ENCODE measurements at regions not wholly inside any gene's neighbourhood (a gene's known extent, or its start where the extent isn't known, plus 50 kb on each side); places are given as distances from the start of the nearest gene placed in this dataset.

DNA sequence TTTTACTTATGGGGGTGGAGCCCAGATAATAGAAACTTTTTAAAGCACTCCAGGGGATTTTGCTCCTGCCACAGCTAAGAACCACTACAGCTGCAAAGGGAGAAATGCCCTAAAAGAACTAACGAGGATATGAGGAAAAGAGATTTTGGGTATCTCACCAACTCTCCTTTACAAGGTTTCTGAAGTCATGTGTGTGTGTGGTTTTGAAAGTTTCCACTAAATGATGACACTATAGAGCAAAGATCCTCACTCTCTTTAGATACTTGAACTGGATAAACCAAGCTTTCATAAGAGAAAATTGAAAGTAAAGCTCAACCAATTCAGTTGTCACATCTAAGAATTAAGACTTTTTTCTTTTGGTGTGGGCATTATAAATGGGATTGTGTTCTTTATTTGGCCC is 455.3 kb upstream of the ALCAM start:
- Mint-ChIP-seq H3K4me1 (no peaks in the 10 kb centered on the region), H3K27me3 (peaks cover 2% of the 10 kb centered on the region), H3K4me3 (no peak overlapping the region), H3K36me3 (ENCODE audit: low read depth) (no peaks in the 10 kb centered on the region), H3K27ac (no peak overlapping the region), H3K9me3 (peaks cover 3% of the 10 kb centered on the region)
- POLR2A ChIA-PET = no interaction called here
- ATAC-seq (ENCODE audit: low read depth) (no peak), DNase-seq (no peak)
- intact Hi-C loops (cut with micrococcal nuclease) = no loop called here
- no peak for TF ChIP-seq CTCF (IDR thresholded peaks at IDR 0.05)
- CTCF ChIA-PET = no interaction called here

DNA sequence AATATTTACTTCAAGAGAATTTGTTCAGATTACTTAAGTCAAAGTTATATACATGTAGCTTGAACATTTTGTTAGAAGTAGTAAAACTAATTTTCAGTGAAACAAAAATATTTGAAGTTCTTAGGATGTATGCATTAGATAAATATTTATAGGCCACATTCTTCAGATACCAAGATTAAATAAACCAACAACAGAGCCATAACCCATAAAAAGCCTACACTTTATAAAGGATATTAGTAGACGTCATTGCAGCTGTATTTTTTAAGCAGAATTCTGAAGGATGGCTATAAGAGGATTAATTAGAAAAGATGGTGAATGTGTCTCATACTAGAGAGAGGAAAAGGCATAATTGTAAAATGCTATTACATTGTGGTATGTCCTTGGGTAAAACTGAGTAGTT is 449.7 kb upstream of the ALCAM start:
- intact Hi-C loops (cut with micrococcal nuclease) = no loop called here
- H3K36me3 Mint-ChIP-seq (ENCODE audit: low read depth) = no peaks in the 10 kb centered on the region
- H3K4me1 Mint-ChIP-seq = no peaks in the 10 kb centered on the region
- H3K4me3 Mint-ChIP-seq = no peak overlapping the region
- no peak for TF ChIP-seq CTCF (IDR thresholded peaks at IDR 0.05)
- H3K9me3 Mint-ChIP-seq = peaks cover 12% of the 10 kb centered on the region
- CTCF ChIA-PET = no interaction called here
- no peak overlapping the region for H3K27ac Mint-ChIP-seq
- H3K27me3 Mint-ChIP-seq = no peaks in the 10 kb centered on the region
- DNase-seq = no peak
- ATAC-seq (ENCODE audit: low read depth) = no peak
- POLR2A ChIA-PET = no interaction called here

- ChIA-PET POLR2A (no interaction called here), CTCF (no interaction called here)
- no peaks in the 10 kb centered on the region for H3K36me3 Mint-ChIP-seq (ENCODE audit: low read depth)
Observed at GRCh38 chr3:104920512-104920911, 446.2 kb upstream of the ALCAM start.

GRCh38 chr3:104933972-104934371 is 432.7 kb upstream of the ALCAM start:
- Mint-ChIP-seq H3K4me3 (no peak overlapping the region), H3K9me3 (no peaks in the 10 kb centered on the region), H3K27me3 (no peaks in the 10 kb centered on the region), H3K27ac (no peak overlapping the region), H3K4me1 (no peaks in the 10 kb centered on the region), H3K36me3 (ENCODE audit: low read depth) (no peaks in the 10 kb centered on the region)
- DNase-seq (no peak), ATAC-seq (ENCODE audit: low read depth) (no peak)
- intact Hi-C loops (cut with micrococcal nuclease) = no loop called here
- ChIA-PET CTCF (no interaction called here), POLR2A (no interaction called here)
- TF ChIP-seq CTCF (IDR thresholded peaks at IDR 0.05) = no peak

More at GRCh38 chr3:104920512-104920911, 446.2 kb upstream of the ALCAM start:
- no peaks in the 10 kb centered on the region for H3K27me3 Mint-ChIP-seq
- intact Hi-C loops (cut with micrococcal nuclease) = no loop called here
- TF ChIP-seq CTCF (IDR thresholded peaks at IDR 0.05) = no peak
- ATAC-seq (ENCODE audit: low read depth) (no peak), DNase-seq (no peak)
- H3K4me1 Mint-ChIP-seq = no peaks in the 10 kb centered on the region
- H3K27ac Mint-ChIP-seq = no peak overlapping the region
- H3K9me3 Mint-ChIP-seq = peaks cover 12% of the 10 kb centered on the region
- no peak overlapping the region for H3K4me3 Mint-ChIP-seq

- no peak for TF ChIP-seq CTCF (IDR thresholded peaks at IDR 0.05)
- no peaks in the 10 kb centered on the region for H3K9me3 Mint-ChIP-seq
- CTCF ChIA-PET = no interaction called here
Observed at GRCh38 chr3:104935613-104936012, 431.1 kb upstream of the ALCAM start.

More at GRCh38 chr3:104935613-104936012, 431.1 kb upstream of the ALCAM start:
- POLR2A ChIA-PET = no interaction called here
- Mint-ChIP-seq H3K27me3 (no peaks in the 10 kb centered on the region), H3K36me3 (ENCODE audit: low read depth) (no peaks in the 10 kb centered on the region), H3K4me1 (no peaks in the 10 kb centered on the region), H3K27ac (no peak overlapping the region), H3K4me3 (no peak overlapping the region)
- DNase-seq (no peak), ATAC-seq (ENCODE audit: low read depth) (no peak)
- intact Hi-C loops (cut with micrococcal nuclease) = no loop called here
